Panc1 (cell line): ENCODE measurements at regions not wholly inside any gene's neighbourhood (a gene's known extent, or its start where the extent isn't known, plus 50 kb on each side); places are given as distances from the start of the nearest gene placed in this dataset.

Experiments
- SIN3A ChIP-seq: IDR thresholded peaks from 2 replicates; pipeline ENCODE4 v1.6.1; 2012; ENCODE audit warnings: low read depth, mild to moderate bottlenecking, low read length, moderate library complexity, borderline replicate concordance; ENCODE audit not compliant: insufficient read depth
- TF ChIP-seq, protein P1 (sequence below): fragments of 450-650 bp; IDR thresholded peaks from 2 replicates; pipeline ENCODE4 v1.5.1; 2017; ENCODE audit warnings: mild to moderate bottlenecking

GRCh38 chr12:98256830-98257229 lies 258.6 kb upstream of the TMPO start:
- TF ChIP-seq, protein P1, sequence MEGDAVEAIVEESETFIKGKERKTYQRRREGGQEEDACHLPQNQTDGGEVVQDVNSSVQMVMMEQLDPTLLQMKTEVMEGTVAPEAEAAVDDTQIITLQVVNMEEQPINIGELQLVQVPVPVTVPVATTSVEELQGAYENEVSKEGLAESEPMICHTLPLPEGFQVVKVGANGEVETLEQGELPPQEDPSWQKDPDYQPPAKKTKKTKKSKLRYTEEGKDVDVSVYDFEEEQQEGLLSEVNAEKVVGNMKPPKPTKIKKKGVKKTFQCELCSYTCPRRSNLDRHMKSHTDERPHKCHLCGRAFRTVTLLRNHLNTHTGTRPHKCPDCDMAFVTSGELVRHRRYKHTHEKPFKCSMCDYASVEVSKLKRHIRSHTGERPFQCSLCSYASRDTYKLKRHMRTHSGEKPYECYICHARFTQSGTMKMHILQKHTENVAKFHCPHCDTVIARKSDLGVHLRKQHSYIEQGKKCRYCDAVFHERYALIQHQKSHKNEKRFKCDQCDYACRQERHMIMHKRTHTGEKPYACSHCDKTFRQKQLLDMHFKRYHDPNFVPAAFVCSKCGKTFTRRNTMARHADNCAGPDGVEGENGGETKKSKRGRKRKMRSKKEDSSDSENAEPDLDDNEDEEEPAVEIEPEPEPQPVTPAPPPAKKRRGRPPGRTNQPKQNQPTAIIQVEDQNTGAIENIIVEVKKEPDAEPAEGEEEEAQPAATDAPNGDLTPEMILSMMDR = no peak
- TF ChIP-seq SIN3A = no peak
